HepG2 (cell line): ENCODE measurements at regions not wholly inside any gene's neighbourhood (a gene's known extent, or its start where the extent isn't known, plus 50 kb on each side); places are given as distances from the start of the nearest gene placed in this dataset.

Experiments
- CTCF ChIP-seq: sonication (generic); formaldehyde crosslinking; IDR thresholded peaks from 2 replicates; pipeline ENCODE4 v1.5.0; 2020; ENCODE audit warnings: mild to moderate bottlenecking, missing genetic modification reagents, moderate library complexity
- ELF1 ChIP-seq: sonication (generic); formaldehyde crosslinking; IDR thresholded peaks from 2 replicates; pipeline ENCODE4 v1.4.0; 2020; ENCODE audit warnings: missing genetic modification reagents
- GZF1 ChIP-seq: sonication (generic); formaldehyde crosslinking; IDR thresholded peaks from 2 replicates; pipeline ENCODE4 v1.5.1; 2020; ENCODE audit warnings: mild to moderate bottlenecking, missing genetic modification reagents
- MLXIP ChIP-seq: sonication (generic); formaldehyde crosslinking; IDR thresholded peaks from 2 replicates; pipeline ENCODE4 v1.9.0; 2021; ENCODE audit warnings: missing genetic modification reagents, borderline replicate concordance
- SP1 ChIP-seq, 2 experiments: fragments of 450-650 bp in 1 of 2; sonication (generic) in 1 of 2; formaldehyde crosslinking in 1 of 2; IDR thresholded peaks; 2 replicates each; pipeline versions ENCODE4 v1.4.0 to v1.6.1; 2016 to 2020; ENCODE audit warnings: missing genetic modification reagents in 1 of 2
- TARDBP ChIP-seq: sonication (generic); formaldehyde crosslinking; IDR thresholded peaks from 2 replicates; pipeline ENCODE4 v1.8.0; 2022; ENCODE audit warnings: mild to moderate bottlenecking, missing genetic modification reagents
- ZNF431 ChIP-seq: sonication (generic); formaldehyde crosslinking; IDR thresholded peaks from 2 replicates; pipeline ENCODE4 v1.9.0; 2022; ENCODE audit warnings: missing genetic modification reagents, low read depth, mild to moderate bottlenecking, borderline replicate concordance
- ZSCAN29 ChIP-seq: sonication (generic); formaldehyde crosslinking; conservative IDR thresholded peaks from 2 replicates; pipeline ENCODE4 v1.4.0; 2020; ENCODE audit warnings: mild to moderate bottlenecking, missing genetic modification reagents

GRCh38 chr10:55283031-55283430 is 482.0 kb upstream of the PCDH15 start:
- TF ChIP-seq TARDBP (CRISPR knock-in tag) (no peak), ZNF431 (CRISPR knock-in tag) (no peak), GZF1 (CRISPR knock-in tag) (no peak), CTCF (CRISPR knock-in tag) (no peak), ELF1 (no peak), SP1 (IDR thresholded peaks at IDR 0.05) (no peak), SP1 (CRISPR knock-in tag; IDR thresholded peaks at IDR 0.05) (no peak), MLXIP (no peak), ZSCAN29 (no peak)
